Liver (tissue), 8 donors: ENCODE measurements at regions not wholly inside any gene's neighbourhood (a gene's known extent, or its start where the extent isn't known, plus 50 kb on each side); places are given as distances from the start of the nearest gene placed in this dataset.

Source experiments
- DNase-seq: peaks from one replicate; pipeline ENCODE4 v3.0.0-alpha.2; 2017; ENCODE audit warnings: low spot score
- H3K27ac ChIP-seq, 2 donors: one replicate each; pipeline ENCODE4 v1.7.0; 2013; ENCODE audit warnings: inconsistent platforms in 2 of 2, low read length in 2 of 2, control low read depth in 1 of 2, low read depth in 1 of 2, mild to moderate bottlenecking in 1 of 2
- H3K27me3 ChIP-seq, 4 donors: one replicate each; pipeline versions ENCODE4 v1.6.1 to v1.7.0; 2013; ENCODE audit warnings: low read length in 3 of 4, inconsistent platforms in 1 of 4, mild to moderate bottlenecking in 1 of 4, moderate library complexity in 1 of 4; ENCODE audit not compliant: control insufficient read depth in 4 of 4, insufficient read depth in 4 of 4
- H3K36me3 ChIP-seq, 4 donors: one replicate each; pipeline versions ENCODE4 v1.6.1 to v1.7.0; 2013; ENCODE audit warnings: low read length in 3 of 4, mild to moderate bottlenecking in 3 of 4, low read depth in 1 of 4, moderate library complexity in 1 of 4; ENCODE audit not compliant: control insufficient read depth in 4 of 4, insufficient read depth in 3 of 4
- H3K4me1 ChIP-seq, 4 donors: one replicate each; pipeline versions ENCODE4 v1.6.1 to v1.7.0; 2013; ENCODE audit warnings: low read length in 3 of 4, mild to moderate bottlenecking in 3 of 4, moderate library complexity in 1 of 4; ENCODE audit not compliant: control insufficient read depth in 4 of 4, insufficient read depth in 4 of 4
- H3K4me3 ChIP-seq, 3 donors: one replicate each; pipeline versions ENCODE4 v1.6.1 to v1.7.0; 2013; ENCODE audit warnings: low read length in 3 of 3, control low read depth in 1 of 3, low read depth in 1 of 3, mild to moderate bottlenecking in 1 of 3
- H3K9ac ChIP-seq, 2 donors: one replicate each; pipeline ENCODE4 v1.7.0; 2013; ENCODE audit warnings: low read length in 2 of 2, mild to moderate bottlenecking in 2 of 2, moderate library complexity in 2 of 2, control low read depth in 1 of 2, low read depth in 1 of 2
- H3K9me3 ChIP-seq, 4 donors: one replicate each; pipeline versions ENCODE4 v1.6.1 to v1.7.0; 2013; ENCODE audit warnings: low read length in 3 of 4; ENCODE audit not compliant: control insufficient read depth in 4 of 4
- EGR1 ChIP-seq, 2 donors: IDR thresholded peaks; 2 replicates each; pipeline ENCODE4 v1.6.1; 2016 to 2018; ENCODE audit warnings: antibody characterized with exemption in 2 of 2, low read depth in 2 of 2
- FOXA1 ChIP-seq: IDR thresholded peaks from 2 replicates; pipeline ENCODE4 v1.6.1; 2016; ENCODE audit warnings: antibody characterized with exemption
- FOXA2 ChIP-seq: IDR thresholded peaks from 2 replicates; pipeline ENCODE4 v1.6.1; 2016; ENCODE audit warnings: antibody characterized with exemption
- HNF4A ChIP-seq, 2 donors: conservative IDR thresholded peaks; 2 replicates each; pipeline ENCODE4 v1.6.1; 2016; ENCODE audit warnings: antibody characterized with exemption in 2 of 2, mild to moderate bottlenecking in 2 of 2
- HNF4G ChIP-seq: IDR thresholded peaks from 2 replicates; pipeline ENCODE4 v1.6.1; 2016; ENCODE audit warnings: antibody characterized with exemption
- JUND ChIP-seq, 2 donors: IDR thresholded peaks; 2 replicates each; pipeline ENCODE4 v1.6.1; 2016; ENCODE audit warnings: antibody characterized with exemption in 2 of 2
- NR2F2 ChIP-seq: IDR thresholded peaks from 2 replicates; pipeline ENCODE4 v1.6.1; 2016; ENCODE audit warnings: antibody characterized with exemption
- RAD21 ChIP-seq, 2 donors: IDR thresholded peaks; 2 replicates each; pipeline ENCODE4 v1.6.1; 2016; ENCODE audit warnings: antibody characterized with exemption in 2 of 2, mild to moderate bottlenecking in 2 of 2
- RXRA ChIP-seq, 2 donors: IDR thresholded peaks; 2 replicates each; pipeline ENCODE4 v1.6.1; 2017 to 2018; ENCODE audit warnings: antibody characterized with exemption in 2 of 2, mild to moderate bottlenecking in 1 of 2
- TAF1 ChIP-seq: conservative IDR thresholded peaks from 2 replicates; pipeline ENCODE4 v1.6.1; 2016; ENCODE audit warnings: antibody characterized with exemption, mild to moderate bottlenecking
- YY1 ChIP-seq: IDR thresholded peaks from 2 replicates; pipeline ENCODE4 v1.6.1; 2016; ENCODE audit warnings: antibody characterized with exemption, mild to moderate bottlenecking
- WGBS: extraction: QIAGEN DNeasy Blood & Tissue Kit; methylation state at CpG from one replicate; pipeline ENCODE4 v1.1.7; 2013; 5-methylcytosine and 5-hydroxymethylcytosine counted together
- TF ChIP-seq, protein P1 (sequence below): fragments of 150-350 bp; IDR thresholded peaks from 2 replicates; pipeline ENCODE4 v1.5.1; 2017; ENCODE audit warnings: improper control_type of control experiment, low read depth, low read length; ENCODE audit not compliant: missing input control
- TF ChIP-seq, protein P2 (sequence below): IDR thresholded peaks from 2 replicates; pipeline ENCODE4 v1.6.1; 2016; ENCODE audit warnings: antibody characterized with exemption
- TF ChIP-seq, protein P3 (sequence below): IDR thresholded peaks from 2 replicates; pipeline ENCODE4 v1.6.1; 2016; ENCODE audit warnings: antibody characterized with exemption
- TF ChIP-seq, protein P4 (sequence below): IDR thresholded peaks from 2 replicates; pipeline ENCODE4 v1.6.1; 2016; ENCODE audit warnings: antibody characterized with exemption, mild to moderate bottlenecking
- TF ChIP-seq, protein P5 (sequence below): IDR thresholded peaks from 2 replicates; pipeline ENCODE4 v1.6.1; 2016; ENCODE audit warnings: antibody characterized with exemption
- donor health status: healthy.
- donor health status: healthy.
- donor health status: healthy.
- donor health status: healthy.
- donor health status: healthy.

DNA sequence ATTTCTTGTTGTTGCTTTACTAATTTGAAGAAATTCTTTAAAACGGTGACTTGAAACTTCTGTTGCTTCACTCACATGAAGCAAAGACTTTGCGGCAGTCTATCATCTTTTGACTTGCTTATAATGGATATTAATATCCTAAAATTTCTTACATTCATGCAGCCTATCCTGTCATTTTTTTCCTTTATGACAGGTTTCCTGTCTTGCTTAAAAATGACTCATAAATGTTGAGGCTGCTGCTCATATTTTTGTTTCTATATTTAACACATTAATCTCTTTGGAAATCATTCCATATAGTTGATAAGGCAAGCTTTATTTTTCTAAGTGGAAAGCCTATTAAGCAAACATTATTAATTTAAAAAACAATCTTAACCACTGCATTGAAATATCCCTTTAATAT is 176.6 kb upstream of the GALNTL6 start (continued):
- TF ChIP-seq, protein P1, sequence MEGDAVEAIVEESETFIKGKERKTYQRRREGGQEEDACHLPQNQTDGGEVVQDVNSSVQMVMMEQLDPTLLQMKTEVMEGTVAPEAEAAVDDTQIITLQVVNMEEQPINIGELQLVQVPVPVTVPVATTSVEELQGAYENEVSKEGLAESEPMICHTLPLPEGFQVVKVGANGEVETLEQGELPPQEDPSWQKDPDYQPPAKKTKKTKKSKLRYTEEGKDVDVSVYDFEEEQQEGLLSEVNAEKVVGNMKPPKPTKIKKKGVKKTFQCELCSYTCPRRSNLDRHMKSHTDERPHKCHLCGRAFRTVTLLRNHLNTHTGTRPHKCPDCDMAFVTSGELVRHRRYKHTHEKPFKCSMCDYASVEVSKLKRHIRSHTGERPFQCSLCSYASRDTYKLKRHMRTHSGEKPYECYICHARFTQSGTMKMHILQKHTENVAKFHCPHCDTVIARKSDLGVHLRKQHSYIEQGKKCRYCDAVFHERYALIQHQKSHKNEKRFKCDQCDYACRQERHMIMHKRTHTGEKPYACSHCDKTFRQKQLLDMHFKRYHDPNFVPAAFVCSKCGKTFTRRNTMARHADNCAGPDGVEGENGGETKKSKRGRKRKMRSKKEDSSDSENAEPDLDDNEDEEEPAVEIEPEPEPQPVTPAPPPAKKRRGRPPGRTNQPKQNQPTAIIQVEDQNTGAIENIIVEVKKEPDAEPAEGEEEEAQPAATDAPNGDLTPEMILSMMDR, result no peak

DNA sequence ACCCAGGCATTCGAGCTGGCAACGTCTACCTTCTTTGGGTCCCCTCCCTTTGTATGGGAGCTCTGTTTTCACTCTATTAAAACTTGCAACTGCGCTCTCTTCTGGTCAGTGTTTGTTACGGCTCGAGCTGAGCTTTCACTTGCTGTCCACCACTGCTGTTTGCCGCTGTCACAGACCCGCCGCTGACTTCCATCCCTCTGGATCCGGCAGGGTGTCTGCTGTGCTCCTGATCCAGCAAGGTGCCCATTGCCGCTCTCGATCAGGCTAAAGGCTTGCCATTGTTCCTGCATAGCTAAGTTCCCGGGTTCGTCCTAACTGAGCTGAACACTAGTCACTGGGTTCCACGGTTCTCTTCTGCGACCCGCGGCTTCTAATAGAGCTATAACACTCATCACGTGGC is 183.5 kb upstream of the GALNTL6 start:
- Histone ChIP-seq H3K9ac (no peak overlapping the region), H3K36me3 (no peaks in the 10 kb centered on the region), H3K4me3 (no peak overlapping the region), H3K4me1 (no peaks in the 10 kb centered on the region), H3K9me3 (no peaks in the 10 kb centered on the region), H3K27ac (no peak overlapping the region), H3K27me3 (no peaks in the 10 kb centered on the region)
- 78% methylated on average over 18 of the region's 18 CpGs for WGBS
- TF ChIP-seq RXRA (IDR thresholded peaks at IDR 0.05) (no peak), FOXA2 (no peak), HNF4A (conservative IDR thresholded peaks at IDR 0.05) (no peak), NR2F2 (no peak), TAF1 (no peak), FOXA1 (no peak), YY1 (no peak), EGR1 (IDR thresholded peaks at IDR 0.05; ENCODE audit: low read depth in 2 of 2) (no peak), JUND (IDR thresholded peaks at IDR 0.05) (no peak), HNF4G (no peak), RAD21 (IDR thresholded peaks at IDR 0.05) (no peak)
- TF ChIP-seq, protein P2, sequence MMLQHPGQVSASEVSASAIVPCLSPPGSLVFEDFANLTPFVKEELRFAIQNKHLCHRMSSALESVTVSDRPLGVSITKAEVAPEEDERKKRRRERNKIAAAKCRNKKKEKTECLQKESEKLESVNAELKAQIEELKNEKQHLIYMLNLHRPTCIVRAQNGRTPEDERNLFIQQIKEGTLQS, result no peak
- TF ChIP-seq, protein P3, sequence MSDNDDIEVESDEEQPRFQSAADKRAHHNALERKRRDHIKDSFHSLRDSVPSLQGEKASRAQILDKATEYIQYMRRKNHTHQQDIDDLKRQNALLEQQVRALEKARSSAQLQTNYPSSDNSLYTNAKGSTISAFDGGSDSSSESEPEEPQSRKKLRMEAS, result no peak
- TF ChIP-seq, protein P1, result no peak
- TF ChIP-seq, protein P4, sequence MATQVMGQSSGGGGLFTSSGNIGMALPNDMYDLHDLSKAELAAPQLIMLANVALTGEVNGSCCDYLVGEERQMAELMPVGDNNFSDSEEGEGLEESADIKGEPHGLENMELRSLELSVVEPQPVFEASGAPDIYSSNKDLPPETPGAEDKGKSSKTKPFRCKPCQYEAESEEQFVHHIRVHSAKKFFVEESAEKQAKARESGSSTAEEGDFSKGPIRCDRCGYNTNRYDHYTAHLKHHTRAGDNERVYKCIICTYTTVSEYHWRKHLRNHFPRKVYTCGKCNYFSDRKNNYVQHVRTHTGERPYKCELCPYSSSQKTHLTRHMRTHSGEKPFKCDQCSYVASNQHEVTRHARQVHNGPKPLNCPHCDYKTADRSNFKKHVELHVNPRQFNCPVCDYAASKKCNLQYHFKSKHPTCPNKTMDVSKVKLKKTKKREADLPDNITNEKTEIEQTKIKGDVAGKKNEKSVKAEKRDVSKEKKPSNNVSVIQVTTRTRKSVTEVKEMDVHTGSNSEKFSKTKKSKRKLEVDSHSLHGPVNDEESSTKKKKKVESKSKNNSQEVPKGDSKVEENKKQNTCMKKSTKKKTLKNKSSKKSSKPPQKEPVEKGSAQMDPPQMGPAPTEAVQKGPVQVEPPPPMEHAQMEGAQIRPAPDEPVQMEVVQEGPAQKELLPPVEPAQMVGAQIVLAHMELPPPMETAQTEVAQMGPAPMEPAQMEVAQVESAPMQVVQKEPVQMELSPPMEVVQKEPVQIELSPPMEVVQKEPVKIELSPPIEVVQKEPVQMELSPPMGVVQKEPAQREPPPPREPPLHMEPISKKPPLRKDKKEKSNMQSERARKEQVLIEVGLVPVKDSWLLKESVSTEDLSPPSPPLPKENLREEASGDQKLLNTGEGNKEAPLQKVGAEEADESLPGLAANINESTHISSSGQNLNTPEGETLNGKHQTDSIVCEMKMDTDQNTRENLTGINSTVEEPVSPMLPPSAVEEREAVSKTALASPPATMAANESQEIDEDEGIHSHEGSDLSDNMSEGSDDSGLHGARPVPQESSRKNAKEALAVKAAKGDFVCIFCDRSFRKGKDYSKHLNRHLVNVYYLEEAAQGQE, result no peak
- TF ChIP-seq, protein P5, sequence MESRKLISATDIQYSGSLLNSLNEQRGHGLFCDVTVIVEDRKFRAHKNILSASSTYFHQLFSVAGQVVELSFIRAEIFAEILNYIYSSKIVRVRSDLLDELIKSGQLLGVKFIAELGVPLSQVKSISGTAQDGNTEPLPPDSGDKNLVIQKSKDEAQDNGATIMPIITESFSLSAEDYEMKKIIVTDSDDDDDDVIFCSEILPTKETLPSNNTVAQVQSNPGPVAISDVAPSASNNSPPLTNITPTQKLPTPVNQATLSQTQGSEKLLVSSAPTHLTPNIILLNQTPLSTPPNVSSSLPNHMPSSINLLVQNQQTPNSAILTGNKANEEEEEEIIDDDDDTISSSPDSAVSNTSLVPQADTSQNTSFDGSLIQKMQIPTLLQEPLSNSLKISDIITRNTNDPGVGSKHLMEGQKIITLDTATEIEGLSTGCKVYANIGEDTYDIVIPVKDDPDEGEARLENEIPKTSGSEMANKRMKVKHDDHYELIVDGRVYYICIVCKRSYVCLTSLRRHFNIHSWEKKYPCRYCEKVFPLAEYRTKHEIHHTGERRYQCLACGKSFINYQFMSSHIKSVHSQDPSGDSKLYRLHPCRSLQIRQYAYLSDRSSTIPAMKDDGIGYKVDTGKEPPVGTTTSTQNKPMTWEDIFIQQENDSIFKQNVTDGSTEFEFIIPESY, result no peak
- no peak for DNase-seq
